Right lobe of liver (tissue), 6 donors: ENCODE measurements at regions not wholly inside any gene's neighbourhood (a gene's known extent, or its start where the extent isn't known, plus 50 kb on each side); places are given as distances from the start of the nearest gene placed in this dataset.
A peak's percentile ranks its signal among the peaks of the same experiment; 100 is the strongest.
"Not testable (repeated sequence)": the region's sequence is repeated elsewhere in the genome, so short reads cannot be mapped to it uniquely, and the experiment has no call there.

Source experiments
- ATAC-seq, 4 donors: fragments of 200-7000 bp; cut with Tn5 transposase; one replicate each; pipeline ENCODE4 v1.9.1; 2020; ENCODE audit warnings: mild to moderate bottlenecking in 4 of 4, moderate library complexity in 4 of 4
- DNase-seq, 3 donors: peaks; one replicate each; pipeline ENCODE4 v3.0.0-alpha.2; 2020
- H3K27ac ChIP-seq, 3 donors: fragments of 200-600 bp; one replicate each; pipeline ENCODE4 v1.8.0; 2022
- H3K27me3 ChIP-seq, 2 donors: fragments of 200-600 bp; one replicate each; pipeline ENCODE4 v1.8.0; 2022
- H3K36me3 ChIP-seq, 4 donors: fragments of 200-600 bp; sonication (generic) in 1 of 4; one replicate each; pipeline versions ENCODE4 v1.5.1 to v1.8.0; 2017 to 2022; ENCODE audit warnings: control low read depth in 1 of 4
- H3K4me1 ChIP-seq, 4 donors: fragments of 200-600 bp; sonication (generic) in 1 of 4; one replicate each; pipeline versions ENCODE4 v1.5.1 to v1.8.0; 2017 to 2022; ENCODE audit warnings: control low read depth in 1 of 4
- H3K4me3 ChIP-seq, 3 donors: fragments of 200-600 bp; one replicate each; pipeline ENCODE4 v1.8.0; 2022
- H3K9me3 ChIP-seq, 4 donors: fragments of 200-600 bp; sonication (generic) in 1 of 4; one replicate each; pipeline versions ENCODE4 v1.5.1 to v1.8.0; 2017 to 2022; ENCODE audit warnings: control low read depth in 1 of 4
- POLR2A ChIP-seq: fragments of 450-650 bp; IDR thresholded peaks from one replicate; pipeline ENCODE4 v1.6.1; 2017; ENCODE audit warnings: antibody characterized with exemption, mild to moderate bottlenecking
- WGBS: methylation state at CpG from one replicate; pipeline ENCODE4 v1.1.6; 2018; ENCODE audit warnings: low coverage, low lambda C conversion rate; ENCODE audit not compliant: insufficient coverage; ENCODE audit errors: missing lambda C conversion rate; 5-methylcytosine and 5-hydroxymethylcytosine counted together
- intact Hi-C, 2 donors: fragments of 100-400 bp; cut with DNase I; formaldehyde crosslinking; loops; one replicate each; pipeline versions ENCODE4 v1.11.2 to v1.14.1; 2022
- TF ChIP-seq, protein P1 (sequence below), 4 donors: fragments of 200-600 bp in 3 of 4; fragments of 450-650 bp in 1 of 4; IDR thresholded peaks; one replicate each; pipeline versions ENCODE4 v1.5.1 to v1.8.0; 2016 to 2022; ENCODE audit warnings: antibody characterized with exemption in 4 of 4, mild to moderate bottlenecking in 2 of 4
- donor health status: DM: no; HTN: yes; CAD: no.
- donor health status: DM: no; HTN: no; CAD: no.
- donor health status: DM: no; HTN: no; CAD: no.
- donor health status: DM: no; HTN: yes; CAD: no.
- donor health status: DM: no; HTN: yes; CAD: no.

DNA sequence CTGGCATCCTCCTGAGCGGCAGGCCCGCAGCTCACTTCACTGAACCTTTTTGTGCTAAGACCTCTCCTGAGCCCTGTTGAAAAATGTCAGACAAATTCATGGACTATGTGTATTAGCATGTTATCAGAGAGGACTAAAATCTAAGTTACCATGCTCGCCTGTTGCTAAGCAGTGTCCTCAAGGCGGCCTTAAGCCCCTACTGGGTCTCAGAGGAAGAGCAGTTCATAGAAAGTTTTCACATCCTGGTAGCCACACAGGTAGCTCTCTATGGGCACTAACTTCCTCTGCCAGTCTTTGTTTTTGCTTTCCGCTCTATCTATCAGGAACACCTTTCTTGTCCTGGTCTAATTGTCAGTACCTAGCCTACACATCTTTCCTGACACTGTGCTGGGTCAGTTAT is 306.6 kb upstream of the MIS18BP1 start:
- no peaks in the 10 kb centered on the region for H3K27me3 ChIP-seq
- no peak overlapping the region for H3K27ac ChIP-seq
- TF ChIP-seq, protein P1, sequence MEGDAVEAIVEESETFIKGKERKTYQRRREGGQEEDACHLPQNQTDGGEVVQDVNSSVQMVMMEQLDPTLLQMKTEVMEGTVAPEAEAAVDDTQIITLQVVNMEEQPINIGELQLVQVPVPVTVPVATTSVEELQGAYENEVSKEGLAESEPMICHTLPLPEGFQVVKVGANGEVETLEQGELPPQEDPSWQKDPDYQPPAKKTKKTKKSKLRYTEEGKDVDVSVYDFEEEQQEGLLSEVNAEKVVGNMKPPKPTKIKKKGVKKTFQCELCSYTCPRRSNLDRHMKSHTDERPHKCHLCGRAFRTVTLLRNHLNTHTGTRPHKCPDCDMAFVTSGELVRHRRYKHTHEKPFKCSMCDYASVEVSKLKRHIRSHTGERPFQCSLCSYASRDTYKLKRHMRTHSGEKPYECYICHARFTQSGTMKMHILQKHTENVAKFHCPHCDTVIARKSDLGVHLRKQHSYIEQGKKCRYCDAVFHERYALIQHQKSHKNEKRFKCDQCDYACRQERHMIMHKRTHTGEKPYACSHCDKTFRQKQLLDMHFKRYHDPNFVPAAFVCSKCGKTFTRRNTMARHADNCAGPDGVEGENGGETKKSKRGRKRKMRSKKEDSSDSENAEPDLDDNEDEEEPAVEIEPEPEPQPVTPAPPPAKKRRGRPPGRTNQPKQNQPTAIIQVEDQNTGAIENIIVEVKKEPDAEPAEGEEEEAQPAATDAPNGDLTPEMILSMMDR (IDR thresholded peaks at IDR 0.05) = no peak
- TF ChIP-seq POLR2A = no peak
- no peaks in the 10 kb centered on the region for H3K9me3 ChIP-seq
- no peak for DNase-seq
- ATAC-seq = no peak
- no peaks in the 10 kb centered on the region for H3K36me3 ChIP-seq
- no peaks in the 10 kb centered on the region for H3K4me1 ChIP-seq
- intact Hi-C loops = no loop called here
- 83% methylated on average over 4 of the region's 5 CpGs for WGBS
- no peak overlapping the region for H3K4me3 ChIP-seq

DNA sequence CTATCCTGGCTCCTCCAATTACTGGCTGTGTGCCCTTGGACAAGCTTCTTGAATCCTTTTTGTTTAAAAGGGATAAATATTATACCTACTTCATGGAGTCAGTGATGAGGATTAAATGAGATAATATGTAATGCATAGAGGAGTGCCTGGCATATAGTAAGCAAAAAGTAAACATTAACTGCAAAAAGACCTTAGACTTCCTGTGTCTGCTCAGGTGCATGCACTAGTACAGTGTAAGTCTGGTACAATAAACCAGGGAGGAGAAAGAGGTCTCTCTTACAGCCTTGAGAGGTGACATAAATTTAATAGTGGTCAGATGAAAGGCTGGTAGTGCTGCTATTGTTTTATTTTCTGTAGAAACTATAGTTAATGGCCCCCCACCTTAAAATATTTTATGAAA is 305.2 kb upstream of the MIS18BP1 start:
- Histone ChIP-seq H3K36me3 (no peaks in the 10 kb centered on the region), H3K9me3 (no peaks in the 10 kb centered on the region), H3K4me1 (no peaks in the 10 kb centered on the region), H3K27me3 (no peaks in the 10 kb centered on the region), H3K27ac (no peak overlapping the region), H3K4me3 (no peak overlapping the region)
- no peak for ATAC-seq
- intact Hi-C loops = no loop called here
- no peak for TF ChIP-seq POLR2A
- TF ChIP-seq, protein P1 (IDR thresholded peaks at IDR 0.05) = no peak
- no peak for DNase-seq

DNA sequence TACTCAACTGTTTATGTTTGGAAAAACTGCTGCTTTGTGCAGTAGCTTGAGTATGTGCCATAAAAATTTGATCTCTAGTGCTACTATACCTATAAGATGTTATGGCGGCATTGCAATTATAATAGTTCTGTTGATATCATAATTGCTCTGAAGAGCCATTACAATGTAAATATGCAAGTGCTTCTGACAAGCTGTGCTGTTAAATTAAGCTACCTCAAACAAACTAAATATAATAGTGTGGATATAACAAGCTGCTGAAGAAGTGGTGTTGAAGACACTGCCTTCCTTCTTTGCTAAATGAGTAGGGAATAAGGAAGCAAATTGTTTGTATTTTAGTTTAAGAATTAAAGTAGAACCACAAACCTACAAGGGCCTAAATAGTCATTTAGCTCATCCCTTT is 301.0 kb upstream of the MIS18BP1 start:
- Histone ChIP-seq H3K27ac (no peak overlapping the region), H3K4me3 (no peak overlapping the region), H3K9me3 (no peaks in the 10 kb centered on the region), H3K27me3 (no peaks in the 10 kb centered on the region), H3K4me1 (no peaks in the 10 kb centered on the region), H3K36me3 (no peaks in the 10 kb centered on the region)
- WGBS = 69% methylated on average over 1 of the region's 1 CpG
- no peak for ATAC-seq
- no peak for TF ChIP-seq POLR2A
- TF ChIP-seq, protein P1 (IDR thresholded peaks at IDR 0.05) = no peak
- intact Hi-C loops = no loop called here
- no peak for DNase-seq

- H3K27ac ChIP-seq, H3K9me3 ChIP-seq, intact Hi-C loops, H3K36me3 ChIP-seq, H3K4me1 ChIP-seq, H3K27me3 ChIP-seq, ATAC-seq: not testable (repeated sequence)
- peak in 1 of 3 donors; percentile 27 for DNase-seq
- 47% methylated on average over 8 of the region's 16 CpGs for WGBS
- H3K4me3 ChIP-seq = peak overlapping the region in 1 of 3 donors; percentile 42
These were observed 298.3 kb upstream of the MIS18BP1 start for GRCh38 chr14:45551240-45551820.

GRCh38 chr14:45531022-45531421 is 278.0 kb upstream of the MIS18BP1 start:
- ATAC-seq = no peak
- WGBS = 41% methylated on average over 2 of the region's 2 CpGs
- H3K36me3 ChIP-seq = no peaks in the 10 kb centered on the region
- no peak for DNase-seq
- TF ChIP-seq, protein P1 (IDR thresholded peaks at IDR 0.05) = no peak
- no peak for TF ChIP-seq POLR2A
- H3K4me3 ChIP-seq = no peak overlapping the region
- no peak overlapping the region for H3K27ac ChIP-seq
- no peaks in the 10 kb centered on the region for H3K4me1 ChIP-seq
- H3K27me3 ChIP-seq = no peaks in the 10 kb centered on the region
- intact Hi-C loops = loop anchor here in 1 of 2 donors (10.0 kb wide), 1 partner anchor 96 kb away; no protein-coding TSS in a partner anchor
- no peaks in the 10 kb centered on the region for H3K9me3 ChIP-seq
